DMS 273 (cell line): ENCODE measurements at regions not wholly inside any gene's neighbourhood (a gene's known extent, or its start where the extent isn't known, plus 50 kb on each side); places are given as distances from the start of the nearest gene placed in this dataset.
"Not testable (repeated sequence)": the region's sequence is repeated elsewhere in the genome, so short reads cannot be mapped to it uniquely, and the experiment has no call there.

Experiments used
- DNase-seq: peaks from one replicate; lab custom pipeline; 2025; ENCODE audit not compliant: unreplicated experiment; lab: John Stamatoyannopoulos, UW

- no peak for DNase-seq
These were observed 431.1 kb downstream of the EFNB2 start for GRCh38 chr13:106104281-106104901.

GRCh38 chr13:106103779-106104178 lies 431.7 kb downstream of the EFNB2 start:
- no peak for DNase-seq

GRCh38 chr13:106102786-106103185 lies 432.7 kb downstream of the EFNB2 start:
- no peak for DNase-seq

- no peak for DNase-seq
These were observed 434.3 kb downstream of the EFNB2 start for GRCh38 chr13:106101201-106101600.

GRCh38 chr13:106100171-106100919 lies 435.1 kb downstream of the EFNB2 start:
- no peak for DNase-seq

- no peak for DNase-seq
These were observed 435.7 kb downstream of the EFNB2 start for GRCh38 chr13:106099765-106100164.

GRCh38 chr13:106098778-106099177 lies 436.7 kb downstream of the EFNB2 start:
- DNase-seq: no peak

GRCh38 chr13:106096661-106097092 lies 438.8 kb downstream of the EFNB2 start:
- no peak for DNase-seq

- no peak for DNase-seq
These were observed 439.5 kb downstream of the EFNB2 start for GRCh38 chr13:106095919-106096318.

GRCh38 chr13:106095406-106095805 lies 440.1 kb downstream of the EFNB2 start:
- DNase-seq: no peak

GRCh38 chr13:106090001-106090400 lies 445.5 kb downstream of the EFNB2 start:
- DNase-seq: no peak

- DNase-seq: no peak
These were observed 446.0 kb downstream of the EFNB2 start for GRCh38 chr13:106089261-106089980.

- DNase-seq: no peak
These were observed 447.4 kb downstream of the EFNB2 start for GRCh38 chr13:106088085-106088484.

GRCh38 chr13:106087201-106087600 lies 448.3 kb downstream of the EFNB2 start:
- DNase-seq: no peak

GRCh38 chr13:106083620-106084350 lies 451.7 kb downstream of the EFNB2 start:
- DNase-seq: peak; percentile 20

- not testable (repeated sequence) for DNase-seq
These were observed 454.2 kb downstream of the EFNB2 start for GRCh38 chr13:106081221-106081620.

GRCh38 chr13:106078191-106078590 lies 457.3 kb downstream of the EFNB2 start:
- DNase-seq: no peak

- DNase-seq: no peak
These were observed 458.4 kb downstream of the EFNB2 start for GRCh38 chr13:106077017-106077416.

GRCh38 chr13:106072014-106072413 lies 463.4 kb downstream of the EFNB2 start:
- DNase-seq: no peak

- no peak for DNase-seq
These were observed 471.7 kb downstream of the EFNB2 start for GRCh38 chr13:106063591-106064313.

- DNase-seq: no peak
These were observed 473.7 kb downstream of the EFNB2 start for GRCh38 chr13:106061781-106062180.
